NCI-H1436 treated with DMSO at 0.1 percent for 48 hours (cell line): ENCODE measurements at regions not wholly inside any gene's neighbourhood (a gene's known extent, or its start where the extent isn't known, plus 50 kb on each side); places are given as distances from the start of the nearest gene placed in this dataset.
"Not testable (repeated sequence)": the region's sequence is repeated elsewhere in the genome, so short reads cannot be mapped to it uniquely, and the experiment has no call there.

Experiments used
- DNase-seq: peaks from one replicate; lab custom pipeline; 2025; lab: John Stamatoyannopoulos, UW

DNA sequence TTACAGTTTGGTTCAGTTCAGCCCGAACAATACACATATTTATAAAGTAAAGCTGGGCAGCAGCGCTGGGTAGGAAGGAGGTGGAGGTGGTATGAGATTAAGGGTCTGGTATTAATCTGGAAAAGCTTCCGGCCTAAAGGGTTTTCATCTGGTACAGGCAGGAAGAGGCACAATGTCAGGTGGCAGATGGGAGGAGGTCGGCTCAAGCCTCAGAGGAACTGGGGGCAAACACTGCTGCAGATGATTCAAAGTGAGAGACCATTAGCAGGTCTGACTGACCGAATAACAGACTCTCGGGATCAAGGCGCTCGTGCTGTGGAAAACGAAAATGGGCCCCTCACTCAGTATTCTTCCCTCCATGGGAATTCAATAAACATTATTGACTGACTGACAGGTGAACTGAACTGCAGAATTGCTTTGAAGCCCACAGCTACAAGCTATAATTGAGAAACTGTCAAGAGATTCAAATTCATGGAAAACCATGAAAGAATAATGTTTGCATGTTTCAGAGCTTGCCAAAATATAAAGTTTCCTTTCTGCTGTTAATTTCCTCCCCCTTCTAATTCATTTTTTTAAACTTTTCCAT, 75.3 kb downstream of the TMEM167A start:
- DNase-seq = no peak

DNA sequence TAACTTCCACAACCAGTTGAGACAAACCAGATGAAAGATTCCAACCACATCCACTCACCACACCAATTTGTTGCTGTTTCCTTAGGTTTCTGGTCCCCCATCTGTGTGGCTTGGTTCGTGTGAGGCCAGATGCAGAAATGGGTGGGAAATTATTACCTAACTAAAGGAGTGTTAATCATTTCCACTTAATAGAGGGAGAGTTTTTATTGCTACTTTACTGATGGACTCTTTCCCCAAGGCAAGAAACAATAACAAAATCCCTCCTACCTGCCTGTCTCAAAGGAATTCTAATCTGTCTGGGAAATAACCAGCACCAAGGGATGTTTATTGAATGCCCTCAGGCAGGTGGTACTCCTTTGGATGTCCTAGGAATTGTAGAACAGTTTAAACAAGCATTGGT, 76.3 kb downstream of the TMEM167A start:
- DNase-seq = no peak

DNA sequence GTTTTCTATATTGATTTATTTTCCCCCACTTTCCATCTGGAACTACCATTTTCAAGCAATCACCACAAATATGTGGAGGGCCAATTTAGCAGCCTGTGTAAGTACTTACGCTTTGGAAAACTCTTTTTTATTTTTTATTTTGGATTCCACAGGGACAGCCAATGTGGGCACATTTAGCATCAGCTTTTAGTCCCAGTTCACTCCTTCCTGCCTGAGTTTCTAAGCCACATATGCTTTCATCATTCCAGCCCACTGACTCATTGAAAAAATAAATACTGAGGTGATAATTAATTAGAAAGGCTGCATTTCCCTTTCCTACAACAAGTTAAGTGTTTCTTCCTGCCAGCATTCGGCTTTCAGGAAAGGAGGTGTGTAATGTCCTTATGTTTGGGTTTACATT, 76.8 kb downstream of the TMEM167A start:
- no peak for DNase-seq

DNA sequence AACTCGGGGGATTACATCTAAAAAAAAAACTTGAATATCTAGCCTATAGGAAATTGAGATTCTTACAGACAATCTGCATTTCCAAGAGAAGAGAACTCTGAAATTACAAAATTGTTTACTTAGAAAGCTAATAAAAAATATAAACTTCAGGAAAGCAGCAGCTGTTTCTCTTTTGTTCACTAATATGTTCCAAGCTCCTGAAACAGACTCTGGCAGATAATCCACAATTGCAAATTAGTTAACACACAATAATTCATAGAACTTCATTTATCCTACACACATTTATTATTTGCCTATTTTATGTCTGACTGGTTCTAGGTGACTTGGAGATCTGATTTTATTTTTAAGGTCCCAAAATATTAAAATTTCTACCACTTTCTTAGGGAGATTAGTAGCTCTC, 83.8 kb downstream of the TMEM167A start:
- no peak for DNase-seq

DNA sequence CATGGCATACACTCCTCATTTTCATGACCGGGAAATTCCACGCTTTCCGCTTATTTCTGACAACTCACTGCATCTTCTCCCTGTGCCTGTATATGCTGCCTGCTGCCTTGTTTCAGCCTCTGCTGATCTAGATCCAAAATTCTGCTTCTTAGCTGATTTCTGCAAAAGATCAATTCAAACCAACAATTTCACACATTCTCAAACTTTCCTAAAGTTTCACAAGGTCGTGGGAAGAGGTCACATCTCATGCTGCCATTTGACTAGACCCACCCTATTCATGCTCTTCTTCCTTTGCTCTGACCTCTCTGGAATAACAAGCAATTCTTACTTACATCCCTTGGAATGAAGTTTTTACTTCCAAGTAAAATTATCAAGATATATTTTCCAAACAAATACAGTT, 84.5 kb downstream of the TMEM167A start:
- DNase-seq = no peak

DNA sequence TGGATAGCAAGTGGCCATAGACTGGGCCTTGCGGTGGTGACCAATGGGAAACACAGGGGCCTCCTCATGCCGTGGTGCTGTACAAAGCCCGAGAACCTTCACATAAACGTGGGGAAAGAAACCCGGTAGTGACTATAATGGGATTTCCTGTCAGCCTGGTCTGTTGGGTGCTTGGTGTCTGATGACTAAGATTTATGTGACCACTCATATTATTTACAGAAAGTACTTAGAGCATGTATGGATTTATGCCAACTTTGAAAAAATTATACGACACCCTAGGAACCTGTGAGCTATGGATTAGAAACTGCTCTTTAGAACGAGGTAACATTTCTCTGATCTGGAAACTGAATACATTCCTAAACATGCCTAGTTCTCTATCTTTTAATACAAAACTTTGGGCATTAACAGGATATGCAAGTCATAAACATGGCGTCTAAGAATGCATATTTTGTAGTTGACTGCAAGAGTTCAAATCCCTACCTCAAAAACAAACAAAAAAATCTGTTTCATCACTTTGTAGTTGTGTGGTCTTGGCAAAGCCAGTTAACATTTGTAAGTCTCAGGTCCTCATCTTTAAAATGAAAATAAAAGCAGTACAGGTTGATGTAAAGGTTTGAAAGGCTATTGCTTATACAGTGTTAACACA, 85.4 kb downstream of the TMEM167A start:
- DNase-seq = no peak

DNA sequence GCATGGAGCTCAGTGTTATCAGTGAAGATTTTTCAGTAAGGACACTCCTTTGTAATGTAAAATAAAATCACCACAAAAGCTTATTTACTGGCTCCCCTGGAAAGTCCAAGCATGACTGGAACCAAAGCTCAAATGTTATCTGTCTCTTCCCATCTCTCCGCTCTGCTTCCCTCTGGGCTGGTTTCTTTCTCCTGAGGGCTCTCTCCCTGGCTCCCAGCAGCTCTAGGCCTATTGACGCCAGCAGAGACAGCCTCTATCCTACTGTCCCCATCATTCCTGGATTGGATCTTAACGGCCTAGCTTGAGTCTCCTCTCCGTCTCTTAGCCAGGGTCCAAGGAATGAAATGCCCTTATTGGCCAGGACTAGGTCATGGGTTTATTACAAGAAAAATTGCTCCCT, 86.1 kb downstream of the TMEM167A start:
- no peak for DNase-seq

DNA sequence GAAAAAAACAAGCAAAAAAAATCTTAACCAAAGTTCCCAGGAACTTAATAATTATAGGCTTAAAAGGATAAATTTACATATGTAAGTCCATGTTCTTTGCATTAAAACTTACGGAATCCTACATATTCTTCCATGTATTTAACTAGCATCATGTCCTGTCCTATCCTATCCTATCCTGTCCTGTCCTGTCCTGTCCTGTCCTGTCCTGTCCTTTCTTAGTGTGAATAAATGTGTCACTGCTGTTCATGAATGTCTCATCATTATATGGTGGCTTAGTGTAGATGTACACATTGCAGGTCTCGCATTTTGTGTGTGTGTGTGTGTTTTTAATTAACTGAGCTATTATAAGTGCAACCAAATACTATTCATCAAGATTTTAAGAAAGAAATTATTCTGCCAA, 90.0 kb downstream of the TMEM167A start:
- DNase-seq = no peak

DNA sequence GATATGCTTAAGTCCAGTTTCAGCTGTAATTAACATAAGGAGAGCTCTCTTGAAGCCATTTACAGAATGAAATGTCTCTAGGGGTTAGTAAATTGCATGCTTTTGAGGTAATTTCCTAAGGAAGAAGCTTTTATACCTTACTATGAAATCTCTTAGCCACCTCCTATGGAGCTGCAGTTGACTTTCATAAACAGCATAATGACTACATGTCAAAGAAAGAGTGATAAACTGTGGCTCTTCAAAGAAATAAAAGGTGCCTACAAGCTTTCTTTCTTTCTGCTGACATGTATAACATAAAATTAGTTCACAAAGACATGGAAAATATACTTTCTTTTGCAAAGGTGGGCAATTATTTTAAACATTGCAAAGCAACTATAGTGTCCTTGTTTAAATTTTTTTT, 90.8 kb downstream of the TMEM167A start:
- DNase-seq = peak; percentile 97

DNA sequence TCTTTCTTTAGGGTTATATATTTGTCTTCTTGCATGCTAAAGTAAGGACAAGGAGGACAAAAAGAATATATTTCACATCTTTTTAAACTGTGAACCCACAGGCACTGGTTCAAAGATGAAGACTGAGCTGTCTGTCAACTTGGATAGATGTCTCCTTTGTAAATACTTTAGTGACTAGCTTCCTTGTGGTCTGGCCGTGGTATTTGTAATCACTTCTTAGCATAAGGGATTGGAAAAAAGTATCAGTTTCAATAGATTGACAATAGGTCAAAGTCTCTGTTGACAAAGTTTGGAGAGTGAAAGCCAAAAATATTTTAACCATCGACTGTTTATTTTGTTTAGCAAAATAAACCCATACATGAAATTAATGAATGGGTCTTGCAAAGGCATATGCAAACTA, 91.4 kb downstream of the TMEM167A start:
- DNase-seq = no peak

DNA sequence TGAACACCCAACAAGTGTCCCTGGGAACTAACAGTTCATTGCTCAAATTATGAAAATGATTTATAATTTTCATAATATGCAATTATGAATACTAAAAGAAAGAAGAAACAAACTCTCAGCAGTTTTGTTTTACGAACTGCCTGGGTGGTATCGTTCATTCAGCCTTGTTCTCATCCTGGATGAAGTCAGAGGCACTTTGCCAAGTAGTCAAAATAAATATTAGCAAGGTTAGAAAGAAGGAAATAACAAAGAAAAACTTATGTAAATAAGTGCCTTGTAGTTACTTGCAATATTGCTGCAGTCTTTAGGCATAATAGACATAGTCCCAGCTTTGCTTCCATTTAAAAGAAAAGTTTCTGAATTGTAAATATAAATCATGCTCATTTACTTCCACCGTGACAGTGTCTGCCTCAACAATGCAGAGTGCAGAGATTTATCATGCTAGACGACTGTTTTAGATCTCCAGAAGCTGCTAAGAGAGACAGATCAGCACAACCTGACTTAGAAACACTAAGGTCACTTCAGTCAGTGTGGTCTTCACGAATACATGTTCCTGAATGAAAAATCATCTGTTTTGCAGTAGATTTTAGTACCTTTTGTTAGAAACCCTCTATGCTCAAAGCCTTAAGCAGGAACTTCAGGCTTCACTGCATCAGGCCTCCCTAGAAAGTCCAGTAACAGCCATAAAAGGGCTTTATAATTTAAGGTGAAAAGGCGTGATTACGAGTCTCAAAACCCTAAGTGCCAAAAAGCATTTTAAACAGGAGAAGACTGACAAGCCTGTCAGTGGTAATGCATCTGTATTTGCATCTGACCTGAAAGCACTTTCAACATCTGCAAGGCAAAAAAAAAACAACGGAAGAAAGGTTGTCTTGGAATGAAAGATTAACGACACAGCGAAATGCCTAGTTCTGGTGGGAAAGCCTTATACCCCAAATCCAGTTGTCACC, 92.1 kb downstream of the TMEM167A start:
- DNase-seq = no peak

DNA sequence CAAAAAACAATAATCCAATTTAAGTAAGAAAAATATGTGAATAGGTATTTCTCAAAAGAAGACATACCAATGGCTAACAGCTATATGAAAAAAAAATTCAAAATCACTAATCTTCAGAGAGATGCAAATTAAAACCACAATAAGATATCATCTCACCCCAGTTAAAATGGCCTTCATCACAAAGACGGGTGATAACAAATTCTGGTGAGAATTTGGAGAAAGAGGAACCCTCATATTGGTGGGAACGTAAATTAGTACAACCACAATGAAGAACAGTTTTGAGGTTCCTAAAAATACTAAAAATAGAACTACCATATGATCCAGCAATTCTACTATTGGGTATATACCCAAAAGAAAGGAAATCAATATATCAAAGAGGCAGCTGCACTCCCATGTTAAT, 94.3 kb downstream of the TMEM167A start:
- no peak for DNase-seq

DNA sequence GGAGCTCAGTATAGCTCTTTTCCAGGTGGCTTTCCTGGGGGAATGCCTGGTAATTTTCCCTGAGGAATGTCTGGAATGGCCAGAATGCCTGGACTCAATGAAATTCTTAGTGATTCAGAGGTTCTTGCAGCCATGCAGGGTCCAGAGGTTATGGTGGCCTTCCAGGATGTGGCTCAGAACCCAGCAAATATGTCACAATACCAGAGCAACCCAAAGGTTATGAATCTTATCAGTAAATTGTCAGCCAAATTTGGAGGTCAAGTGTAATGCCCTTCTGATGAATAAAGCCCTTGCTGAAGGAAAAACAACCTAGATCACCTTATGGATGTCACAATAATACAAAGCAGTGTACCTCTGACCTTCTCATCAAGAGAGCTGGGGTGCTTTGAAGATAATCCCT, 100.3 kb downstream of the TMEM167A start:
- not testable (repeated sequence) for DNase-seq

DNA sequence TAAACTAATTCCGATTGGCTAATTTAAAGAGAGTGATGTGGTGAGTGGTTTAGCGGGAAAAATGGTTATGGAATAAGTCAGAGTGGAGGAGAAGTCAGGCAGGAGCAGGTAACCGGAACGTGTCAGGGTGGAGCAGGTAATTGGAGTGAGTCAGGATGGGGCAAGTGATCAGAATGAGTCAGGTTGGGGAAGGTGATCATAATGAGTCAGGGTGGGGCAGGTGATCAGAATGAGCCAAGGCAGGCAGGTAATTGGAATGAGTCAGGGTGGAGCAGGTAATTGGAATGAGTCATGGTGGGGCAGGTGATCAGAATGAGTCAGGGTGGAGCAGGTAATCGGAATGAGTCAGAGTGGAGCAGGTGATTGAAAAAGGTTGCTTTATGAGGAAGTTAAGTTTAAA, 101.4 kb downstream of the TMEM167A start:
- no peak for DNase-seq

DNA sequence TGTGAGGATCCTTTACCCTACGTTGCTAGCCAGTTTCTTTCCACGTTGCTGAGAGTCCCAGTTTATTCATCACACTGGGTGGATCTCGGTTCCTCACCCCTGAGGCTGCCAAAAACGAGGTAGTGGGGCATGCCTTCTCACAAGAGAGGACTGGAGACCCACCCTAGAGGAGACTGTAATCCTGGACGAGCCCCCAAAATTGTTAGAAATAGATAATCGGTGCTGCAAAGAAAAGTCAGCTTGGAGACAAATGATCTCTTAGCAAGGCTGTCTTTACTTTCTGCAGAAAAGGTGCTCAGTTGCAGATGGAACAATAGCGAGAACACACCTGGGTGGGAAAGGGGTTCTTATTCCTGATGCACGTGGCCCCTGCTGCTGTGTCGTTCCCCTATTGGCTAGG, 101.8 kb downstream of the TMEM167A start:
- DNase-seq = no peak

DNA sequence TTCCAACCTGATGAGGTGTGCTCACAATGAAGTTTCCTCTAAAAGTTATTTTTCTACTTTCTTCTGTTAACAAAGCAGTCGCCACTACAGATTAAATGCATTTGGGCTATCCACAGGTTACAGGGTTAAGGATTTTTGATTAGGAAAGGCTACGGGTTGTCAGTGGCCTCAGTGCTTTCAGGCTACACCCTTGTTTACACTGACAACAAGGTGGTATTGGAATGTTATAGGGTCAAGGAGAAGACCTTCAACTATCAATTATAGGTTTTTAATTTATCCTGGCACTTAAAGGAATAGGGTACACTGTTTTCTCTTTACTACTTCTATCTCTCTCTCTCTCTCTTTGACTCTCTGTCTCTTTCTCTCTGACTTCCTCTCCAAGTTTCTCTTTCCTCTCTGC, 102.8 kb downstream of the TMEM167A start:
- not testable (repeated sequence) for DNase-seq

DNA sequence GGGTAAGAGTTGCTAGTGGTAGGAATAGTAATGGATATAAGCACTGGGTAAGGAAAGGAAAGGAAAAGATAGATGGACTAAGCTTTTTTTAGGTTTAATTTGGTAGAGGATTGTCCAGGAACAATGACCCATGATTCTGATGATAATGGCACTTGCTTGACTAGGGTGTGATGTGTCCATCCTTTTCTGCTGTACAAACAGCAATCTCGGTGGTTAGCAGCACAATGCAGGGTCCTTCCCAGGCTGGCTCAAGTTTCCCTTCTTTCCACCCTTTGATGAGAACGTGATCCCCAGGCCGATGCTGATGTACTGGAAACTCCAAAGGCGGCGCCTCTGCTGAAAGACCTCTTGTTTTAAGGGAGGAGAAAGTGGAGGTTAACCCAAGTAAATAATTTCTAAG, 105.3 kb downstream of the TMEM167A start:
- DNase-seq = no peak

DNA sequence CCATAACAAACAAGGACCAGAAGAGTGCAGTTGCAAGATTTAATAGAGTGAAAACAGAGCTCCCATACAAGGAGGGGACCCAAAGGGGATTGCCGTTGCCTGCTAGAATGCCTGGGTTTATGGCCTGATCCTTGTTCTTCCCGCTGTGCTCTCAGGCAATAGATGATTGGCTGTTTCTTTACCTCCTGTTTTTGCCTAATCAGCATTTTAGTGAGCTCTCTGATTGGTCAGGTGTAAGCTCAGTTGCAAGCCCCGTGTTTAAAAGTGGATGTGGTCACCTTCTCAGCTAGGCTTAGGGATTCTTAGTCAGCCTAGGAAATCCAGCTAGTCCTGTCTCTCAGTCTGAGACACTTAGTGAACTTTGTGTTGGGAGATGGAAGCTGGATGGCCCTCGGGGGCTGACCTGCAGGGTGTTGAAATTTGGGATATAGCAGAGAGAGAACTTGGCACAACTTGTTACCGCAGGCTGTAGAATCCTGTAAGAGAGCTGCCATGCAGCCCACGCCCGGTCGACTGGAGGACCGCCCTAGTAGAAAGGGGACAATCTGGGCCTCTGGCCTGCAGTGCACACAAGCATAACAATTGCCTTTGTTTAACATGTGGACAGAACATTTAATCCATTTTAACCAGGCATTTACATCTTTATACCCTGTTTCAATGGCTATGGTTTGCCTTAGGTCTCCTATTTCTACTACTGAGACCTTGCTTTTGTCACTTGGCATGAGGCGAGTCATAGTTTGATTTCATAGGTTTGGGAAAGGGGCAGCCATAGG, 106.0 kb downstream of the TMEM167A start:
- DNase-seq = not testable (repeated sequence)

DNA sequence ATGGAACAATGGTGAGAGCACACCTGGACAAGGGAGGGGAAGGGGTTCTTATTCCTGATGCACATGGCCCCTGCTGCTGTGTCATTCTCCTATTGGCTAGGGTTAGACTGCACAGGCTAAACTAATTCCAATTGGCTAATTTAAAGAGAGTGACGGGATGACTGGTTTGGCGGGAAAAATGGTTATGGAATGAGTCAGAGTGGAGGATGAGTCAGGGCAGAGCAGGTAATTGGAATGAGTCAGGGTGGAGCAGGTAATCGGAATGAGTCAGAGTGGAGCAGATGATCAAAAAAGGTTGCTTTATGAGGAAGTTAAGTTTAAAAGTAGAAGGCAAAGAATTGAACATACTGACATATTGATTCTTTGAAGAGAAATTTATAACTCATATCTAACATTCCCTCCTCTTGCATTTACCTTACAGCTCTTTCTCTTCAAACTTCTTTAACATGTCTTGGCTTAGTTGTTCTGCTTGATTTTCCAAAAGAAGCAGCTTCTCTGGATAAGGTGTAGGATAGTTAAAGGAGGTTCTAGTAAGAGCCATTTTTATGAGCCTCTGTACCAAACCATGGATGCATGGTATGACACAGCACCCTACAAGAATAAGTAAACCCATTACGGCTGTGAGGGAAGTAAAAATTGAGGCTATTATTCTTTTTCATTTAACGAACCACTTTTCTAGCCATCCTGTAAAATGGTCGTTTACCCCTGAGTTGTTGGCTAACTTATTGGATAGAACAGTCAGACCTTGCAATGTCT, 107.8 kb downstream of the TMEM167A start:
- not testable (repeated sequence) for DNase-seq

DNA sequence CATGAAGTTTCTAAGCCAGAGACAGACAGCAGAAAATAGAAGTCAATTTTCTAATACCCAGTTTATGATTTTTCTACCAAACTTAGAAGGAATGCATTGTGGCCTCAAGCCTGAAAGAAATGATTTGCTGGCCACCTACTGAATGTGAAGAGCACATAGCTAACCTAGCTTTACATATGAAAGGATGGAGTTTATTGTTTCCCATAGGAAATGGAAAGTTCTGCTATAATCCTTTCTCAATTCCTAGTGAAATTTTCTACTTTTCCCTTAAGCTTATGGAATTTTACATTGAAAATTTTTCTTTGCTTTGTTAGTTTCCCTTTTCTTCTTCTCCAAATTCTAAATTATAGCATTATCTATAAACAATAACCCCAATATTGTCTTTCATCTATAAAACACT, 110.1 kb downstream of the TMEM167A start:
- no peak for DNase-seq

DNA sequence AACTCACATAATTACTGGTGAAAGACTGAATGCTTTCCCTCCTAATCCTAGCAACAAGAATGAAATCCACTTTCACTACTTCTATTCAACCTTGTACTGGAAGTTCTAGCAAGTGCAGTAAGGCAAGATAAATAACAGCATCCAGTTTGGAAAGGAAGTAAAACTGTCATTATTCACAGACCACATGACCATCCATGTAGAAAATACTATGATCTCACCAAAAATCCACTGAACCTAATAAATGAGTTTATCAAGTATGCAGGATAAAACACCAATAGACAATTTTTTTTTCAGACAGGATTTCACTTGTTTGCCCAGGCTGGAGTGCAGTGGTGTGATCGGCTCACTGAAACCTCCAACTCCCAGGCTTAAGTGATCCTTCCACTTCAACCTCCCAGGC, 117.7 kb downstream of the TMEM167A start:
- DNase-seq = no peak

DNA sequence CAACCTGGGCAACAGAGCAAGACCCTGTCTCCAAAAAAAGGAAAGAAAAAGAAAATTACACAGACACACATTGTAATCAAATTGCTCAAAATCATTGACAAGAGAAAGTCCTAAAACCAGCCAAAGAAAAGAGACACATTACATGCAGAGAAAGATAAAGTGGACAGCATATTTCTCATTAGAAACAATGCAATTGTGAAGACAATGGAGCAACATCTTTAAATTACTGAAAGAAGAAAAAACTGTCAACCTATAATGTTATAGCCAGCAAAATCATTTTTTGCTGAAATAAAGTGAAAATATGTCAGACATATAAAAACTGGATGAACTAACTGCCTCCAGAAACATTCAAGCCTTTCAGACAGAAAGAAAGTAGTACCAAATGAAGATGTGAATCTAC, 120.6 kb downstream of the TMEM167A start:
- DNase-seq = no peak
